Dermis blood vessel endothelial cell (primary cell): ENCODE measurements at regions not wholly inside any gene's neighbourhood (a gene's known extent, or its start where the extent isn't known, plus 50 kb on each side); places are given as distances from the start of the nearest gene placed in this dataset.
"Not testable (repeated sequence)": the region's sequence is repeated elsewhere in the genome, so short reads cannot be mapped to it uniquely, and the experiment has no call there.

Experiments used
- DNase-seq: peaks from one replicate; pipeline ENCODE4 v3.0.0; 2010

GRCh38 chr5:93359296-93359959 is 221.6 kb downstream of the NR2F1-AS1 start:
- DNase-seq: peak; percentile 95

GRCh38 chr5:93358176-93358575 is 222.8 kb downstream of the NR2F1-AS1 start:
- no peak for DNase-seq

- DNase-seq: no peak
These were observed 223.3 kb downstream of the NR2F1-AS1 start for GRCh38 chr5:93357686-93358085.

- peak; percentile 46 for DNase-seq
These were observed 225.3 kb downstream of the NR2F1-AS1 start for GRCh38 chr5:93355691-93356090.

- DNase-seq: peak; percentile 30
These were observed 228.8 kb downstream of the NR2F1-AS1 start for GRCh38 chr5:93352186-93352585.

GRCh38 chr5:93349613-93350012 is 231.4 kb downstream of the NR2F1-AS1 start:
- peak; percentile 86 for DNase-seq

GRCh38 chr5:93348231-93348630 is 232.8 kb downstream of the NR2F1-AS1 start:
- DNase-seq: no peak

- not testable (repeated sequence) for DNase-seq
These were observed 234.2 kb downstream of the NR2F1-AS1 start for GRCh38 chr5:93346850-93347249.

GRCh38 chr5:93346301-93346700 is 234.7 kb downstream of the NR2F1-AS1 start:
- DNase-seq: no peak

- DNase-seq: no peak
These were observed 237.4 kb downstream of the NR2F1-AS1 start for GRCh38 chr5:93343570-93343969.

GRCh38 chr5:93342563-93343061 is 238.4 kb downstream of the NR2F1-AS1 start:
- DNase-seq: no peak

- no peak for DNase-seq
These were observed 240.1 kb downstream of the NR2F1-AS1 start for GRCh38 chr5:93340881-93341280.

GRCh38 chr5:93337138-93337537 is 243.9 kb downstream of the NR2F1-AS1 start:
- no peak for DNase-seq

- DNase-seq: peak; percentile 2
These were observed 244.5 kb downstream of the NR2F1-AS1 start for GRCh38 chr5:93336330-93337110.

- no peak for DNase-seq
These were observed 249.2 kb downstream of the NR2F1-AS1 start for GRCh38 chr5:93331863-93332262.

GRCh38 chr5:93331241-93331640 is 249.8 kb downstream of the NR2F1-AS1 start:
- no peak for DNase-seq

GRCh38 chr5:93330506-93330905 is 250.5 kb downstream of the NR2F1-AS1 start:
- DNase-seq: no peak

- DNase-seq: no peak
These were observed 251.3 kb downstream of the NR2F1-AS1 start for GRCh38 chr5:93329756-93330155.

GRCh38 chr5:93328833-93329232 is 252.2 kb downstream of the NR2F1-AS1 start:
- DNase-seq: no peak

GRCh38 chr5:93327605-93328004 is 253.4 kb downstream of the NR2F1-AS1 start:
- DNase-seq: no peak

- DNase-seq: no peak
These were observed 255.1 kb downstream of the NR2F1-AS1 start for GRCh38 chr5:93325946-93326345.

- no peak for DNase-seq
These were observed 257.8 kb downstream of the NR2F1-AS1 start for GRCh38 chr5:93322974-93323860.

- DNase-seq: no peak
These were observed 260.0 kb downstream of the NR2F1-AS1 start for GRCh38 chr5:93320920-93321445.
